RKO (cell line): ENCODE measurements at regions not wholly inside any gene's neighbourhood (a gene's known extent, or its start where the extent isn't known, plus 50 kb on each side); places are given as distances from the start of the nearest gene placed in this dataset.

Source experiments
- DNase-seq: peaks from one replicate; pipeline ENCODE4 v3.0.0-alpha.2; 2016; ENCODE audit warnings: low spot score

- DNase-seq: no peak
Observed at GRCh38 chr16:50469121-50469743, 79.0 kb upstream of the NKD1 start.

- DNase-seq: no peak
Observed at GRCh38 chr16:50468749-50469078, 79.5 kb upstream of the NKD1 start.

- no peak for DNase-seq
Observed at GRCh38 chr16:50467943-50468748, 80.0 kb upstream of the NKD1 start.

GRCh38 chr16:50467559-50467942 is 80.6 kb upstream of the NKD1 start:
- no peak for DNase-seq

- no peak for DNase-seq
Observed at GRCh38 chr16:50466170-50466569, 82.0 kb upstream of the NKD1 start.

- DNase-seq: no peak
Observed at GRCh38 chr16:50464325-50465290, 83.6 kb upstream of the NKD1 start.

- no peak for DNase-seq
Observed at GRCh38 chr16:50463581-50464324, 84.4 kb upstream of the NKD1 start.

GRCh38 chr16:50462793-50463507 is 85.2 kb upstream of the NKD1 start:
- no peak for DNase-seq

- DNase-seq: no peak
Observed at GRCh38 chr16:50461400-50461760, 86.8 kb upstream of the NKD1 start.

GRCh38 chr16:50460538-50461399 is 87.4 kb upstream of the NKD1 start:
- DNase-seq: no peak

GRCh38 chr16:50459496-50460080 is 88.6 kb upstream of the NKD1 start:
- no peak for DNase-seq

GRCh38 chr16:50458667-50459495 is 89.3 kb upstream of the NKD1 start:
- DNase-seq: no peak

GRCh38 chr16:50457979-50458491 is 89.2 kb upstream of the BRD7 start:
- DNase-seq: no peak

- DNase-seq: no peak
Observed at GRCh38 chr16:50457423-50457822, 88.6 kb upstream of the BRD7 start.

GRCh38 chr16:50455288-50455845 is 86.6 kb upstream of the BRD7 start:
- DNase-seq: no peak

GRCh38 chr16:50453446-50453845 is 84.7 kb upstream of the BRD7 start:
- DNase-seq: no peak

GRCh38 chr16:50451951-50452508 is 83.2 kb upstream of the BRD7 start:
- DNase-seq: no peak

GRCh38 chr16:50450957-50451356 is 82.2 kb upstream of the BRD7 start:
- no peak for DNase-seq
